ENCODE measurements at regions not wholly inside any gene's neighbourhood (a gene's known extent, or its start where the extent isn't known, plus 50 kb on each side); places are given as distances from the start of the nearest gene placed in this dataset.

DNA sequence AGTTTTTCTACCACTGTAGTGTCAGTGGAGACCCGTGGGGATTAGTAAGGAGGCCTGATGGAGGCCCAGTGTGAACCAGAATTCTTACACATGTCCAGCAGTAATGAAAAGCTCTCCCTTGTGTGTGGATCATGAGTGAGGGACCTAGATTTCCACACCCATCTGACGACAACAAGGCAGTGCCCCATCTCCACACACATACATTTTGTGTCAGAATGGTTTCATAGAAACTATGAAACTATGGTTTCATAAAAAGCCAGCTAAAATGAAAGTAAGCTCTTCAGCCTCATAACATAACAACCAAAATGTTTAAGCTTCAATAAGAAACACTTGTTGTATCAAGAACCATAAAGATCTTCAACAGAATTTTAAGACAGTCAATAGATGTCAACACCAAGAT lies 884.5 kb upstream of the ADGRL3 start:
- Histone ChIP-seq H3K9me3 (no peaks in the 10 kb centered on the region), H3K27me3 (no peaks in the 10 kb centered on the region), H3K36me3 (no peaks in the 10 kb centered on the region), H3K4me1 (no peaks in the 10 kb centered on the region), H3K4me3 (no peak overlapping the region), H3K27ac (no peak overlapping the region)
- no peak for DNase-seq
- TF ChIP-seq POLR2A (IDR thresholded peaks at IDR 0.05), result no peak
- TF ChIP-seq, protein P1, sequence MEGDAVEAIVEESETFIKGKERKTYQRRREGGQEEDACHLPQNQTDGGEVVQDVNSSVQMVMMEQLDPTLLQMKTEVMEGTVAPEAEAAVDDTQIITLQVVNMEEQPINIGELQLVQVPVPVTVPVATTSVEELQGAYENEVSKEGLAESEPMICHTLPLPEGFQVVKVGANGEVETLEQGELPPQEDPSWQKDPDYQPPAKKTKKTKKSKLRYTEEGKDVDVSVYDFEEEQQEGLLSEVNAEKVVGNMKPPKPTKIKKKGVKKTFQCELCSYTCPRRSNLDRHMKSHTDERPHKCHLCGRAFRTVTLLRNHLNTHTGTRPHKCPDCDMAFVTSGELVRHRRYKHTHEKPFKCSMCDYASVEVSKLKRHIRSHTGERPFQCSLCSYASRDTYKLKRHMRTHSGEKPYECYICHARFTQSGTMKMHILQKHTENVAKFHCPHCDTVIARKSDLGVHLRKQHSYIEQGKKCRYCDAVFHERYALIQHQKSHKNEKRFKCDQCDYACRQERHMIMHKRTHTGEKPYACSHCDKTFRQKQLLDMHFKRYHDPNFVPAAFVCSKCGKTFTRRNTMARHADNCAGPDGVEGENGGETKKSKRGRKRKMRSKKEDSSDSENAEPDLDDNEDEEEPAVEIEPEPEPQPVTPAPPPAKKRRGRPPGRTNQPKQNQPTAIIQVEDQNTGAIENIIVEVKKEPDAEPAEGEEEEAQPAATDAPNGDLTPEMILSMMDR (IDR thresholded peaks at IDR 0.05), result no peak

DNA sequence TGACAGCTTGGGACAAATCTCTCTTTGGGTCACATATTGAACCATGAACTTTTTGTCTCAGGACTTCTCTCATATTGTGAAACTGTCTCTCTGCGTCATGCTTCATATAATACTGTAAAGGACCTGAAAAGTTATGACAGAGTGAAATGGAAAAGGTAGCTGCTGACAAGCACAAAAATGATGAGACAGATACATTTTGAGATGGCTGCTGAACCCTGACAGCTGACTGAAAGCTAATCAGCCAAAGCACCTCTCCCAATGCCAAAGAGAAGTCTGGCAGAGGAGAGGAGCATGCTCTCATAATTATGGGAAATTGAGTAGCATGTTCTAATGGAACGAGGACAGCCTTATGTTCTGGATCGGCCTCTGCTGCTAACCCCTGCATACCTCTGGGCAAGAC lies 873.4 kb upstream of the ADGRL3 start:
- no peaks in the 10 kb centered on the region for H3K27me3 ChIP-seq
- no peak overlapping the region for H3K27ac ChIP-seq
- TF ChIP-seq POLR2A (IDR thresholded peaks at IDR 0.05), result no peak
- TF ChIP-seq, protein P1 (IDR thresholded peaks at IDR 0.05), result no peak
- H3K9me3 ChIP-seq, result no peaks in the 10 kb centered on the region
- no peak overlapping the region for H3K4me3 ChIP-seq
- H3K4me1 ChIP-seq, result no peaks in the 10 kb centered on the region
- no peak for DNase-seq
- H3K36me3 ChIP-seq, result no peaks in the 10 kb centered on the region

DNA sequence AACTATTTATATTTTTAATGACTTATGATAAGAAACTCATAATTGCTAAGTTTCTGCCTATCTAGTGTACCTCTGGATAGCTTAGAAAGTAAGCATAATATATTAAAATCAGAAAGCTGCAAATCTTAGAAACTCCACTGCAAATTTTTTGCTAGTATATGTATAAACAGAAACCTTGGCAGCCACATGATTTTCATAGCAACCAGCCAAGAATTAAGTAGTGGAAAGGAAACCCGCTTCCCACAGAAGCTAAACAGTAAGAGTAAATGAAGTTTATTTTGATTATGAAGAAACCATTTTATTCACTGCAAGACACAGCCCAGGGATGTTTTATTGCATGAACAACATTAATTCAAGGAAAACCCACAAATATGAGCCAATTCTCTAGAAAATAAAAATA lies 872.5 kb upstream of the ADGRL3 start:
- Histone ChIP-seq H3K36me3 (no peaks in the 10 kb centered on the region), H3K9me3 (no peaks in the 10 kb centered on the region), H3K27me3 (no peaks in the 10 kb centered on the region), H3K4me3 (no peak overlapping the region), H3K4me1 (no peaks in the 10 kb centered on the region), H3K27ac (no peak overlapping the region)
- TF ChIP-seq, protein P1 (IDR thresholded peaks at IDR 0.05), result no peak
- TF ChIP-seq POLR2A (IDR thresholded peaks at IDR 0.05), result no peak
- no peak for DNase-seq

DNA sequence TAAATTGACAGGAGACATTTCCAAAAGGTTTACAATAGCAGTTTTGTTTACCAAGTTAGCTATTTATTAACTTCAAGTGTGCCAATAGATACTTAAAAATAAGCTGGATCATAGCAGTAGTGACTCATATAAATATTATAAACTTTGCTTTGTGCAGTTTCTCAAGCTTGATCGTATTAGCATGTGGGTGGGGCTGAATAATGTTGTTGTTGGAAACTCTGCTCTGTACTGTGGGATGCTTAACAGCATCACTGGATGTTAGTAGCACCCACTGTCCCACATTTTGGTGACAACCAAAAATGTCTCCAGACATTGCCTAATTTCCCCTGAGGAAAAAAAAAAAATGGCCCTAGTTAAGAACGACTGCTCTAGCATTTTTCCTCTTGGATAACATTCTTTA lies 855.2 kb upstream of the ADGRL3 start:
- Histone ChIP-seq H3K4me1 (no peaks in the 10 kb centered on the region), H3K4me3 (no peak overlapping the region), H3K36me3 (no peaks in the 10 kb centered on the region), H3K9me3 (no peaks in the 10 kb centered on the region), H3K27me3 (no peaks in the 10 kb centered on the region), H3K27ac (peak overlapping the region in 1 of 4 donors; percentile 52)
- DNase-seq, result no peak
- TF ChIP-seq, protein P1 (IDR thresholded peaks at IDR 0.05), result no peak
- TF ChIP-seq POLR2A (IDR thresholded peaks at IDR 0.05), result no peak

DNA sequence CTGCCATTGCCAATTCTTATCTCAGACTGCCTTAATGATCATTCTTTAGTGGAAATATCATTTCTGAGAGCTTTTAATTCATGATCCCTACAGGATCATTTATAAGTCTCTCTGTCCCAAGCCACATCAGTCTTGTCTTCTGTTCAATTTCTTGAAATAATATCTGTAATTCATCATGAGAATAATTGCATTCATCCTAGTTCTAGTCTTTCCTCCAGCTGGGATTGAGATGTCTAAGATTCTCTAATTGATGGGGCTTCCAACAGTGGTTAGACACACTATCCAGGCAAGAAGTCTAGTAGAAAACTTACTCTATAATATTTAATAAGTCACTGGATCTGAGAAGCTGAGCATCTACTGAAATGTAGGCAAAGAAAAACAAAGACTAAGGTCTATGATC lies 854.7 kb upstream of the ADGRL3 start:
- Histone ChIP-seq H3K9me3 (no peaks in the 10 kb centered on the region), H3K27me3 (no peaks in the 10 kb centered on the region), H3K4me1 (no peaks in the 10 kb centered on the region), H3K27ac (peak overlapping the region in 1 of 4 donors; percentile 52), H3K36me3 (no peaks in the 10 kb centered on the region), H3K4me3 (no peak overlapping the region)
- TF ChIP-seq POLR2A (IDR thresholded peaks at IDR 0.05), result no peak
- TF ChIP-seq, protein P1 (IDR thresholded peaks at IDR 0.05), result no peak
- no peak for DNase-seq

DNA sequence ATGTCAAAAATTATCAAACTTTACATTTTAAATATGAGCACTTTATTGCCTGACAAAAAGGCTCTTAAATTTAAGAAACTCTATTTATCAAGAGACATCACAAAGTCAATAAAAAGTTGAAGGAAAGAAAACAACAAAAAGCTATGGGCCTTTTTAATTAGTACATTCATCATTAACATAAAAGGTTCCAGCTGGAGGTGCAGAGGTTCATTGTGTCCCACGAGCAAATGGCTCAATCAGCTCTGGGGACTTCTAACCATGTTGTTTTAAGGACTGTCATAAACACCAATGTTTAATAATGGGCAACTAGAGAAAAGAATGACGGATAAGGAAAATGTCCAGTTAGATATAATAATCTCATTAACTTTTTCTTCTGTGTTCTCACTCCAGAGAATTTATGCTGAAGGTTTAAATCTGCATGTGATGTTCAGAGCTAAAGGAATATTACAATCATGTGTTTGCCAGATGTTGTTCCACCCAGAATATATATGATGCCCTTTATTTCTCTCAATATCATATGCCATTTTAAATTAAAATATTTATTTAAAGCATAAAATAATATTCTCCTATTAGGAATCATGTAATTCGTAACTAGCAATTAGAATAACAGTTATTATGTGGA lies 840.3 kb upstream of the ADGRL3 start:
- no peak for DNase-seq
- no peaks in the 10 kb centered on the region for H3K36me3 ChIP-seq
- TF ChIP-seq POLR2A (IDR thresholded peaks at IDR 0.05), result no peak
- TF ChIP-seq, protein P1 (IDR thresholded peaks at IDR 0.05), result no peak
- no peaks in the 10 kb centered on the region for H3K4me1 ChIP-seq
- H3K27me3 ChIP-seq, result no peaks in the 10 kb centered on the region
- no peaks in the 10 kb centered on the region for H3K9me3 ChIP-seq
- no peak overlapping the region for H3K27ac ChIP-seq
- H3K4me3 ChIP-seq, result no peak overlapping the region

Measured in Peyer's patch (tissue), 4 donors.